Panc1 (cell line): ENCODE measurements at regions not wholly inside any gene's neighbourhood (a gene's known extent, or its start where the extent isn't known, plus 50 kb on each side); places are given as distances from the start of the nearest gene placed in this dataset.

Experiments
- POLR2AphosphoS5 ChIP-seq: IDR thresholded peaks from 2 replicates; pipeline ENCODE4 v1.6.1; 2012; ENCODE audit warnings: mild to moderate bottlenecking, low read depth, low read length, moderate library complexity
- SIN3A ChIP-seq: IDR thresholded peaks from 2 replicates; pipeline ENCODE4 v1.6.1; 2012; ENCODE audit warnings: low read depth, mild to moderate bottlenecking, low read length, moderate library complexity, borderline replicate concordance; ENCODE audit not compliant: insufficient read depth
- TCF7L2 ChIP-seq: IDR thresholded peaks from 2 replicates; pipeline ENCODE4 v1.6.1; 2011; ENCODE audit warnings: mild to moderate bottlenecking, low read depth, low read length, inconsistent platforms
- TF ChIP-seq, protein P1 (sequence below): fragments of 450-650 bp; IDR thresholded peaks from 2 replicates; pipeline ENCODE4 v1.5.1; 2017; ENCODE audit warnings: mild to moderate bottlenecking
- TF ChIP-seq, protein P2 (sequence below), 2 experiments: IDR thresholded peaks; 2 replicates each; pipeline ENCODE4 v1.6.1; 2011 to 2012; ENCODE audit warnings: low read depth in 2 of 2, control low read depth in 1 of 2, low read length in 1 of 2, mild to moderate bottlenecking in 1 of 2, moderate library complexity in 1 of 2; ENCODE audit not compliant: insufficient read depth in 1 of 2

DNA sequence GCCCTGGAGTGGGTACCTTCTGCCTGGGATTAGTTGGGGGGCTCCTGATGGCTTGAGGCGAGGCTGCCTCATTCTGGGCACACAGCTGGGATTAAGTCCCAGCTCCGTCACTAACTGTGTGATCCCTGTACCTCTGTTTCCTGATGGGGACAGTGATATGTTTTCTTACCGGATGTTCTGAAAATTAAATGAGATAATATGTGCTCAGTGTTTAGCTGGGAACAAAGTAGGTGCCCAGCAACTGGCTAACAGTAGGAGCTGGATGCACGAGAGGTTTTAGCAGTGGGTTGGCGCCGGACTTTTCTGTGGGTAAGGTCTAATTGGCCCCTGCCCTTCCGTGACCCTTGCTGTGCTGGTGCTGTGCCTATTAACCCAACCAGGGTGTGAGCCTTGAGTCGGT lies 203.4 kb downstream of the URI1 start:
- TF ChIP-seq, protein P1, sequence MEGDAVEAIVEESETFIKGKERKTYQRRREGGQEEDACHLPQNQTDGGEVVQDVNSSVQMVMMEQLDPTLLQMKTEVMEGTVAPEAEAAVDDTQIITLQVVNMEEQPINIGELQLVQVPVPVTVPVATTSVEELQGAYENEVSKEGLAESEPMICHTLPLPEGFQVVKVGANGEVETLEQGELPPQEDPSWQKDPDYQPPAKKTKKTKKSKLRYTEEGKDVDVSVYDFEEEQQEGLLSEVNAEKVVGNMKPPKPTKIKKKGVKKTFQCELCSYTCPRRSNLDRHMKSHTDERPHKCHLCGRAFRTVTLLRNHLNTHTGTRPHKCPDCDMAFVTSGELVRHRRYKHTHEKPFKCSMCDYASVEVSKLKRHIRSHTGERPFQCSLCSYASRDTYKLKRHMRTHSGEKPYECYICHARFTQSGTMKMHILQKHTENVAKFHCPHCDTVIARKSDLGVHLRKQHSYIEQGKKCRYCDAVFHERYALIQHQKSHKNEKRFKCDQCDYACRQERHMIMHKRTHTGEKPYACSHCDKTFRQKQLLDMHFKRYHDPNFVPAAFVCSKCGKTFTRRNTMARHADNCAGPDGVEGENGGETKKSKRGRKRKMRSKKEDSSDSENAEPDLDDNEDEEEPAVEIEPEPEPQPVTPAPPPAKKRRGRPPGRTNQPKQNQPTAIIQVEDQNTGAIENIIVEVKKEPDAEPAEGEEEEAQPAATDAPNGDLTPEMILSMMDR = no peak
- no peak for TF ChIP-seq POLR2AphosphoS5
- TF ChIP-seq TCF7L2 = no peak
- TF ChIP-seq, protein P2, sequence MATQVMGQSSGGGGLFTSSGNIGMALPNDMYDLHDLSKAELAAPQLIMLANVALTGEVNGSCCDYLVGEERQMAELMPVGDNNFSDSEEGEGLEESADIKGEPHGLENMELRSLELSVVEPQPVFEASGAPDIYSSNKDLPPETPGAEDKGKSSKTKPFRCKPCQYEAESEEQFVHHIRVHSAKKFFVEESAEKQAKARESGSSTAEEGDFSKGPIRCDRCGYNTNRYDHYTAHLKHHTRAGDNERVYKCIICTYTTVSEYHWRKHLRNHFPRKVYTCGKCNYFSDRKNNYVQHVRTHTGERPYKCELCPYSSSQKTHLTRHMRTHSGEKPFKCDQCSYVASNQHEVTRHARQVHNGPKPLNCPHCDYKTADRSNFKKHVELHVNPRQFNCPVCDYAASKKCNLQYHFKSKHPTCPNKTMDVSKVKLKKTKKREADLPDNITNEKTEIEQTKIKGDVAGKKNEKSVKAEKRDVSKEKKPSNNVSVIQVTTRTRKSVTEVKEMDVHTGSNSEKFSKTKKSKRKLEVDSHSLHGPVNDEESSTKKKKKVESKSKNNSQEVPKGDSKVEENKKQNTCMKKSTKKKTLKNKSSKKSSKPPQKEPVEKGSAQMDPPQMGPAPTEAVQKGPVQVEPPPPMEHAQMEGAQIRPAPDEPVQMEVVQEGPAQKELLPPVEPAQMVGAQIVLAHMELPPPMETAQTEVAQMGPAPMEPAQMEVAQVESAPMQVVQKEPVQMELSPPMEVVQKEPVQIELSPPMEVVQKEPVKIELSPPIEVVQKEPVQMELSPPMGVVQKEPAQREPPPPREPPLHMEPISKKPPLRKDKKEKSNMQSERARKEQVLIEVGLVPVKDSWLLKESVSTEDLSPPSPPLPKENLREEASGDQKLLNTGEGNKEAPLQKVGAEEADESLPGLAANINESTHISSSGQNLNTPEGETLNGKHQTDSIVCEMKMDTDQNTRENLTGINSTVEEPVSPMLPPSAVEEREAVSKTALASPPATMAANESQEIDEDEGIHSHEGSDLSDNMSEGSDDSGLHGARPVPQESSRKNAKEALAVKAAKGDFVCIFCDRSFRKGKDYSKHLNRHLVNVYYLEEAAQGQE (IDR thresholded peaks at IDR 0.05; ENCODE audit: insufficient read depth in 1 of 2, low read depth in 2 of 2, low read length in 1 of 2) = no peak
- TF ChIP-seq SIN3A = no peak
